PC-3 (cell line): ENCODE measurements at regions not wholly inside any gene's neighbourhood (a gene's known extent, or its start where the extent isn't known, plus 50 kb on each side); places are given as distances from the start of the nearest gene placed in this dataset.

Experiments
- ATAC-seq: fragments of 200-7000 bp; cut with Tn5 transposase; 2 replicates; pipeline ENCODE4 v1.9.1; 2020; ENCODE audit warnings: mild to moderate bottlenecking, moderate library complexity
- BruUV-seq: library from RNA; stranded (reverse); fragments of 400-500 nt; replicated peaks from 2 replicates; lab custom pipeline; 2021; lab: Mats Ljungman, UMichigan
- CTCF ChIA-PET: fragments of 300-600 bp; sonication (Branson Sonifier 250); formaldehyde crosslinking; loops from one replicate; lab custom pipeline; 2022; ENCODE audit warnings: antibody characterized with exemption; lab: Charles Lee
- POLR2A ChIA-PET: fragments of 300-600 bp; sonication (Branson Sonifier 250); formaldehyde crosslinking; loops from one replicate; lab custom pipeline; 2022; ENCODE audit warnings: antibody characterized with exemption; ENCODE audit not compliant: unreplicated experiment; lab: Charles Lee
- DNase-seq: peaks from one replicate; pipeline ENCODE4 v3.0.0-alpha.2; 2015
- H2AFZ ChIP-seq: fragments of 300-600 bp; sonication (generic); 2 replicates; pipeline ENCODE4 v1.6.0; 2016; ENCODE audit warnings: antibody characterized with exemption, low read length
- H3F3A ChIP-seq: fragments of 300-600 bp; sonication (generic); one replicate; pipeline ENCODE4 v1.6.0; 2017; ENCODE audit warnings: antibody characterized with exemption, low read length, control low read depth, mild to moderate bottlenecking; ENCODE audit not compliant: unreplicated experiment
- H3K27ac ChIP-seq: fragments of 300-600 bp; sonication (generic); 2 replicates; pipeline ENCODE4 v1.5.1; 2016; ENCODE audit warnings: mild to moderate bottlenecking, low read length
- H3K27me3 ChIP-seq: fragments of 300-600 bp; sonication (generic); 2 replicates; pipeline ENCODE4 v1.6.1; 2016; ENCODE audit warnings: low read length, mixed read lengths
- H3K36me3 ChIP-seq: fragments of 300-600 bp; sonication (generic); 2 replicates; pipeline ENCODE4 v1.6.1; 2016; ENCODE audit warnings: low read depth, mixed run types, low read length, mixed read lengths
- H3K4me1 ChIP-seq: fragments of 300-600 bp; sonication (generic); 2 replicates; pipeline ENCODE4 v1.5.1; 2016; ENCODE audit warnings: low read length; ENCODE audit not compliant: insufficient read depth
- H3K4me2 ChIP-seq: fragments of 300-600 bp; sonication (generic); 2 replicates; pipeline ENCODE4 v1.6.0; 2016; ENCODE audit warnings: low read length
- H3K4me3 ChIP-seq: fragments of 300-600 bp; sonication (generic); 2 replicates; pipeline ENCODE4 v1.5.1; 2016; ENCODE audit warnings: mild to moderate bottlenecking, low read length, mixed read lengths
- H3K79me2 ChIP-seq: fragments of 300-600 bp; sonication (generic); 2 replicates; pipeline ENCODE4 v1.6.1; 2017; ENCODE audit warnings: low read length, mixed read lengths
- H3K9ac ChIP-seq: fragments of 300-600 bp; sonication (generic); 2 replicates; pipeline ENCODE4 v1.6.0; 2016; ENCODE audit warnings: mild to moderate bottlenecking, low read length
- H3K9me2 ChIP-seq: fragments of 300-600 bp; sonication (generic); replicated peaks from 2 replicates; pipeline ENCODE4 v1.6.1; 2016; ENCODE audit warnings: mixed run types, low read length, mixed read lengths
- H3K9me3 ChIP-seq: fragments of 300-600 bp; sonication (generic); 2 replicates; pipeline ENCODE4 v1.6.1; 2016; ENCODE audit warnings: low read length, mixed read lengths
- H4K20me1 ChIP-seq: fragments of 300-600 bp; sonication (generic); 2 replicates; pipeline ENCODE4 v1.6.1; 2016; ENCODE audit warnings: low read length, mixed read lengths
- CTCF ChIP-seq: fragments of 300-600 bp; sonication (generic); conservative IDR thresholded peaks from 2 replicates; pipeline ENCODE4 v1.5.1; 2017; ENCODE audit warnings: antibody characterized with exemption, low read depth, mild to moderate bottlenecking, low read length
- EZH2 ChIP-seq: fragments of 300-600 bp; sonication (generic); IDR thresholded peaks from one replicate; pipeline ENCODE4 v1.6.1; 2017; ENCODE audit warnings: antibody characterized with exemption, mild to moderate bottlenecking, low read length; ENCODE audit not compliant: unreplicated experiment
- EZH2phosphoT487 ChIP-seq: fragments of 300-600 bp; sonication (generic); IDR thresholded peaks from 2 replicates; pipeline ENCODE4 v1.6.1; 2018; ENCODE audit warnings: mild to moderate bottlenecking, antibody characterized with exemption, low read length, borderline replicate concordance
- intact Hi-C: fragments of 100-400 bp; cut with micrococcal nuclease; formaldehyde crosslinking; loops from 2 replicates; pipeline ENCODE4 v1.9.0; 2023

- ChIA-PET CTCF (no interaction called here), POLR2A (no interaction called here)
- Histone ChIP-seq H3K9me3 (no peaks in the 10 kb centered on the region), H3K4me2 (no peak overlapping the region), H3K9me2 (no peaks in the 10 kb centered on the region), H3K9ac (no peak overlapping the region), H3K4me1 (peaks cover 14% of the 10 kb centered on the region), H2AFZ (no peak overlapping the region), H3K27ac (no peak overlapping the region), H3K79me2 (no peaks in the 10 kb centered on the region), H4K20me1 (no peaks in the 10 kb centered on the region), H3K4me3 (no peak overlapping the region), H3K27me3 (no peaks in the 10 kb centered on the region), H3F3A (no peaks in the 10 kb centered on the region), H3K36me3 (no peaks in the 10 kb centered on the region)
- TF ChIP-seq CTCF (no peak), EZH2 (no peak), EZH2phosphoT487 (no peak)
- intact Hi-C loops, result no loop called here
- DNase-seq (no peak), ATAC-seq (no peak)
- BruUV-seq, result no TSS peak
Measured at GRCh38 chr20:47859278-47859677, 74.0 kb upstream of the SULF2 start.

GRCh38 chr20:47857569-47858464 is 72.5 kb upstream of the SULF2 start:
- DNase-seq, result no peak
- Histone ChIP-seq H3F3A (no peaks in the 10 kb centered on the region), H3K36me3 (no peaks in the 10 kb centered on the region), H4K20me1 (no peaks in the 10 kb centered on the region), H3K27ac (no peak overlapping the region), H3K9ac (no peak overlapping the region), H3K4me3 (no peak overlapping the region), H2AFZ (no peak overlapping the region), H3K9me3 (no peaks in the 10 kb centered on the region), H3K79me2 (no peaks in the 10 kb centered on the region), H3K4me2 (no peak overlapping the region), H3K9me2 (no peaks in the 10 kb centered on the region), H3K4me1 (peaks cover 5% of the 10 kb centered on the region), H3K27me3 (no peaks in the 10 kb centered on the region)
- intact Hi-C loops, result no loop called here
- peak; percentile 39 for ATAC-seq
- ChIA-PET POLR2A (no interaction called here), CTCF (interaction anchor here (1.1 kb wide), 1 partner anchor 438 kb away, joined by 3 read pairs; no protein-coding TSS in a partner anchor)
- TF ChIP-seq EZH2phosphoT487 (no peak), EZH2 (no peak), CTCF (no peak)
- no TSS peak for BruUV-seq

GRCh38 chr20:47857187-47857568 is 71.9 kb upstream of the SULF2 start:
- Histone ChIP-seq H3F3A (no peaks in the 10 kb centered on the region), H4K20me1 (no peaks in the 10 kb centered on the region), H3K4me2 (no peak overlapping the region), H3K27me3 (no peaks in the 10 kb centered on the region), H3K9me3 (no peaks in the 10 kb centered on the region), H2AFZ (no peak overlapping the region), H3K4me1 (peaks cover 5% of the 10 kb centered on the region), H3K27ac (no peak overlapping the region), H3K36me3 (no peaks in the 10 kb centered on the region), H3K79me2 (no peaks in the 10 kb centered on the region), H3K9ac (no peak overlapping the region), H3K4me3 (no peak overlapping the region), H3K9me2 (no peaks in the 10 kb centered on the region)
- intact Hi-C loops, result no loop called here
- CTCF ChIA-PET, result interaction anchor here (1.1 kb wide), 1 partner anchor 438 kb away, joined by 3 read pairs; no protein-coding TSS in a partner anchor
- ATAC-seq, result peak; percentile 24
- POLR2A ChIA-PET, result no interaction called here
- BruUV-seq, result no TSS peak
- TF ChIP-seq EZH2phosphoT487 (no peak), EZH2 (no peak), CTCF (no peak)
- no peak for DNase-seq
